GM12873 (cell line): ENCODE measurements at regions not wholly inside any gene's neighbourhood (a gene's known extent, or its start where the extent isn't known, plus 50 kb on each side); places are given as distances from the start of the nearest gene placed in this dataset.

ENCODE experiments used
- CTCF ChIP-seq: IDR thresholded peaks from 2 replicates; pipeline ENCODE4 v1.5.1; 2012; ENCODE audit warnings: low read depth, mild to moderate bottlenecking, moderate library complexity, low read length, control low read depth; ENCODE audit not compliant: insufficient read depth; ENCODE audit errors: missing control alignments

GRCh38 chr13:86725105-86725504 lies 925.9 kb upstream of the SLITRK6 start:
- no peak for TF ChIP-seq CTCF

GRCh38 chr13:86729206-86729605 lies 930.0 kb upstream of the SLITRK6 start:
- TF ChIP-seq CTCF, result no peak

- TF ChIP-seq CTCF, result no peak
These were observed 932.8 kb upstream of the SLITRK6 start for GRCh38 chr13:86731987-86732386.

GRCh38 chr13:86737334-86737932 lies 933.7 kb upstream of the SLITRK5 start:
- no peak for TF ChIP-seq CTCF

- no peak for TF ChIP-seq CTCF
These were observed 929.3 kb upstream of the SLITRK5 start for GRCh38 chr13:86741762-86742285.

GRCh38 chr13:86757236-86757978 lies 913.8 kb upstream of the SLITRK5 start:
- TF ChIP-seq CTCF, result no peak

GRCh38 chr13:86758116-86758515 lies 913.1 kb upstream of the SLITRK5 start:
- no peak for TF ChIP-seq CTCF
